Nephron progenitor cell (in vitro differentiated cells): ENCODE measurements at regions not wholly inside any gene's neighbourhood (a gene's known extent, or its start where the extent isn't known, plus 50 kb on each side); places are given as distances from the start of the nearest gene placed in this dataset.

Experiments
- DNase-seq: peaks from one replicate; pipeline ENCODE4 v3.0.0; 2021
- H3K27ac Mint-ChIP-seq: 2 replicates; pipeline ENCODE4 v1.8.0; 2021; ENCODE audit warnings: mild to moderate bottlenecking, moderate library complexity, mixed read lengths
- H3K27me3 Mint-ChIP-seq: 2 replicates; pipeline ENCODE4 v1.8.0; 2021; ENCODE audit warnings: mild to moderate bottlenecking, low read depth, mixed read lengths; ENCODE audit not compliant: poor library complexity
- H3K36me3 Mint-ChIP-seq: 2 replicates; pipeline ENCODE4 v1.8.0; 2021; ENCODE audit warnings: low read depth, mixed read lengths
- H3K4me1 Mint-ChIP-seq: 2 replicates; pipeline ENCODE4 v1.8.0; 2021; ENCODE audit warnings: mixed read lengths
- H3K4me3 Mint-ChIP-seq: 2 replicates; pipeline ENCODE4 v1.8.0; 2021; ENCODE audit warnings: mild to moderate bottlenecking, moderate library complexity, mixed read lengths
- H3K9me3 Mint-ChIP-seq: 2 replicates; pipeline ENCODE4 v1.8.0; 2021; ENCODE audit warnings: mild to moderate bottlenecking, moderate library complexity, mixed read lengths
- TF ChIP-seq, protein P1 (sequence below): fragments of 200-600 bp; sonication (generic); IDR thresholded peaks from 2 replicates; pipeline ENCODE4 v1.5.0; 2021; ENCODE audit warnings: antibody characterized with exemption

DNA sequence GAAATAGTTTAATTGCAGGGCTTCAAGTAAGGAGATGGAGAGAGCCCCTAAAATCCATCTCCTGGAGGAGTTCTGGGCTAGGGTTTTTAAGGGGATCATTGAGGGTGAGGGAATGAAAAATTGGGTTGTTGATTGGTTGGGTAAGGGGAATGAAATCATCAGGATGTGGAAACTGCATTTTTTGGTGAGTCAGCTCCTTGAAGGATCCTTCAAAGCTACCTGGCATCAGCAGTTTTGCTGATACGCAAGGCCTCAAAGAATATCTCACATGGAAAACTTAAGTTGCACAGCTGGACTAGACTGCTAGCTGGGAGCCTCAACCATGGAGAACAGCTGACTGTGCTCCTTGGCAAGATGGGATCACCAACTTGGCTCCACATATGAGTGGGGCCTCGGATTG, 136.7 kb downstream of the FGF10 start:
- no peak overlapping the region for H3K4me3 Mint-ChIP-seq
- H3K4me1 Mint-ChIP-seq, result peaks cover 9% of the 10 kb centered on the region
- H3K36me3 Mint-ChIP-seq, result no peaks in the 10 kb centered on the region
- no peak for DNase-seq
- TF ChIP-seq, protein P1, sequence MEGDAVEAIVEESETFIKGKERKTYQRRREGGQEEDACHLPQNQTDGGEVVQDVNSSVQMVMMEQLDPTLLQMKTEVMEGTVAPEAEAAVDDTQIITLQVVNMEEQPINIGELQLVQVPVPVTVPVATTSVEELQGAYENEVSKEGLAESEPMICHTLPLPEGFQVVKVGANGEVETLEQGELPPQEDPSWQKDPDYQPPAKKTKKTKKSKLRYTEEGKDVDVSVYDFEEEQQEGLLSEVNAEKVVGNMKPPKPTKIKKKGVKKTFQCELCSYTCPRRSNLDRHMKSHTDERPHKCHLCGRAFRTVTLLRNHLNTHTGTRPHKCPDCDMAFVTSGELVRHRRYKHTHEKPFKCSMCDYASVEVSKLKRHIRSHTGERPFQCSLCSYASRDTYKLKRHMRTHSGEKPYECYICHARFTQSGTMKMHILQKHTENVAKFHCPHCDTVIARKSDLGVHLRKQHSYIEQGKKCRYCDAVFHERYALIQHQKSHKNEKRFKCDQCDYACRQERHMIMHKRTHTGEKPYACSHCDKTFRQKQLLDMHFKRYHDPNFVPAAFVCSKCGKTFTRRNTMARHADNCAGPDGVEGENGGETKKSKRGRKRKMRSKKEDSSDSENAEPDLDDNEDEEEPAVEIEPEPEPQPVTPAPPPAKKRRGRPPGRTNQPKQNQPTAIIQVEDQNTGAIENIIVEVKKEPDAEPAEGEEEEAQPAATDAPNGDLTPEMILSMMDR, result no peak
- no peak overlapping the region for H3K27ac Mint-ChIP-seq
- H3K27me3 Mint-ChIP-seq, result no peaks in the 10 kb centered on the region
- H3K9me3 Mint-ChIP-seq, result no peaks in the 10 kb centered on the region

- no peak overlapping the region for H3K4me3 Mint-ChIP-seq
Measured at GRCh38 chr5:44246986-44247385, 142.2 kb downstream of the FGF10 start.

GRCh38 chr5:44245935-44246334, 143.3 kb downstream of the FGF10 start:
- Mint-ChIP-seq H3K27ac (no peak overlapping the region), H3K9me3 (peaks cover 3% of the 10 kb centered on the region), H3K27me3 (no peaks in the 10 kb centered on the region), H3K4me3 (no peak overlapping the region), H3K4me1 (peaks cover 9% of the 10 kb centered on the region), H3K36me3 (peaks cover 5% of the 10 kb centered on the region)
- TF ChIP-seq, protein P1, result no peak
- no peak for DNase-seq

More at GRCh38 chr5:44246986-44247385, 142.2 kb downstream of the FGF10 start:
- Mint-ChIP-seq H3K4me1 (peaks cover 9% of the 10 kb centered on the region), H3K36me3 (peaks cover 5% of the 10 kb centered on the region), H3K27ac (no peak overlapping the region), H3K9me3 (peaks cover 3% of the 10 kb centered on the region), H3K27me3 (no peaks in the 10 kb centered on the region)
- DNase-seq, result no peak
- TF ChIP-seq, protein P1, result no peak

DNA sequence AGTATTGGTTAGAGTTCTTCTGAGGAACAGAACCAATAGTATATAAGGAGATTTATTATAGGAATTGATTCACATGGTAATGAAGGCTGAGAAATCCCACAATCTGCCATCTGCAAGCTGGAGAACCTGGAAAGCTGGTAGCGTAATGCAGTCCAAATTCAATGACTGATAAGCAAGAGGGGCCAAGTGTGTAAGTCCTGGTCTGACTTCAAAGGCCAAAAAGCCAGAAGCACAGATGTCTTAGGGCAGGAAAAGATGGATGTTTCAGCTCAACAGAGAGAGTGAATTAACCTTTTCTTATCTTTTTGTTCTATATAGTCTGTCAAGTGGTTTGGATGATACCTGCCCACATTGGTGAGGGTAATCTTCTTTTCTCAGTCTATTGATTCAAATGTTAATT, 146.4 kb downstream of the FGF10 start:
- Mint-ChIP-seq H3K27ac (no peak overlapping the region), H3K4me1 (peaks cover 2% of the 10 kb centered on the region), H3K9me3 (peaks cover 3% of the 10 kb centered on the region), H3K27me3 (no peaks in the 10 kb centered on the region), H3K4me3 (no peak overlapping the region), H3K36me3 (peaks cover 5% of the 10 kb centered on the region)
- TF ChIP-seq, protein P1, result no peak
- no peak for DNase-seq

DNA sequence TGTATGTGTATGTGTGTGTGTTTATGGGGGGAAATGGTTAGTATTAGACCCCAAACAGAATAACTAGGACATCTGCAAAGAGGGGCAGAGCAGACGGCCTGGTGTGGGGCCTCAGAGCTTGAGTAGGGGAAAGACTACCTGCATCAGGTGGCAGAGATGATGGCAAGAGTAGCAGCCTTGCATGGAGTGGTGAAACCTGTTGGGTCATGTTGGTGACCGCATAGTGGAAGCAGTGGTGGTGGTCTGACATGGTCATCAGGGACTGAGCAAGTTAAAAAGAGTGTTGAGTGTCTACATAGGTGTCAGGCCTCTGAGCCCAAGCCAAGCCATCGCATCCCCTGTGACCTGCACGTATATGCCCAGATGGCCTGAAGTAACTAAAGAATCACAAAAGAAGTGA, 153.2 kb downstream of the FGF10 start:
- no peaks in the 10 kb centered on the region for H3K36me3 Mint-ChIP-seq
- no peaks in the 10 kb centered on the region for H3K9me3 Mint-ChIP-seq
- H3K27ac Mint-ChIP-seq, result no peak overlapping the region
- H3K27me3 Mint-ChIP-seq, result no peaks in the 10 kb centered on the region
- H3K4me1 Mint-ChIP-seq, result no peaks in the 10 kb centered on the region
- no peak overlapping the region for H3K4me3 Mint-ChIP-seq
- TF ChIP-seq, protein P1, result no peak
- no peak for DNase-seq

GRCh38 chr5:44233691-44234090, 155.5 kb downstream of the FGF10 start:
- H3K36me3 Mint-ChIP-seq, result no peaks in the 10 kb centered on the region
- no peak overlapping the region for H3K4me3 Mint-ChIP-seq
- DNase-seq, result no peak
- no peak overlapping the region for H3K27ac Mint-ChIP-seq
- H3K4me1 Mint-ChIP-seq, result no peaks in the 10 kb centered on the region
- peaks cover 3% of the 10 kb centered on the region for H3K27me3 Mint-ChIP-seq
- TF ChIP-seq, protein P1, result no peak
- H3K9me3 Mint-ChIP-seq, result no peaks in the 10 kb centered on the region
